DMS153 (cell line): ENCODE measurements at regions not wholly inside any gene's neighbourhood (a gene's known extent, or its start where the extent isn't known, plus 50 kb on each side); places are given as distances from the start of the nearest gene placed in this dataset.

ENCODE experiments used
- DNase-seq: peaks from one replicate; lab custom pipeline; 2025; lab: John Stamatoyannopoulos, UW

- no peak for DNase-seq
These were observed 52.0 kb downstream of the LRATD1 start for GRCh38 chr2:14684516-14684915.

GRCh38 chr2:14690926-14691325, 58.4 kb downstream of the LRATD1 start:
- no peak for DNase-seq

GRCh38 chr2:14693874-14694273, 61.4 kb downstream of the LRATD1 start:
- no peak for DNase-seq

GRCh38 chr2:14700753-14701152, 68.2 kb downstream of the LRATD1 start:
- no peak for DNase-seq

GRCh38 chr2:14702258-14702657, 69.7 kb downstream of the LRATD1 start:
- DNase-seq = no peak

GRCh38 chr2:14706201-14706600, 73.7 kb downstream of the LRATD1 start:
- no peak for DNase-seq

- DNase-seq = no peak
These were observed 79.6 kb downstream of the LRATD1 start for GRCh38 chr2:14712111-14712510.

- DNase-seq = no peak
These were observed 80.7 kb downstream of the LRATD1 start for GRCh38 chr2:14713248-14713647.

- no peak for DNase-seq
These were observed 83.1 kb downstream of the LRATD1 start for GRCh38 chr2:14715600-14715999.

GRCh38 chr2:14716319-14716718, 83.8 kb downstream of the LRATD1 start:
- no peak for DNase-seq

- DNase-seq = no peak
These were observed 84.6 kb downstream of the LRATD1 start for GRCh38 chr2:14717131-14717530.

- DNase-seq = no peak
These were observed 87.8 kb downstream of the LRATD1 start for GRCh38 chr2:14720319-14720718.

GRCh38 chr2:14720739-14721138, 88.2 kb downstream of the LRATD1 start:
- no peak for DNase-seq

- DNase-seq = no peak
These were observed 90.5 kb downstream of the LRATD1 start for GRCh38 chr2:14722904-14723570.

GRCh38 chr2:14723684-14724083, 91.2 kb downstream of the LRATD1 start:
- no peak for DNase-seq

GRCh38 chr2:14735696-14736095, 103.2 kb downstream of the LRATD1 start:
- no peak for DNase-seq

- DNase-seq = no peak
These were observed 104.7 kb downstream of the LRATD1 start for GRCh38 chr2:14737201-14737600.

- DNase-seq = no peak
These were observed 111.3 kb downstream of the LRATD1 start for GRCh38 chr2:14743861-14744260.

- no peak for DNase-seq
These were observed 113.0 kb downstream of the LRATD1 start for GRCh38 chr2:14745288-14746076.

GRCh38 chr2:14746133-14746532, 113.6 kb downstream of the LRATD1 start:
- DNase-seq = no peak

GRCh38 chr2:14747447-14747846, 114.9 kb downstream of the LRATD1 start:
- DNase-seq = no peak

- DNase-seq = no peak
These were observed 117.4 kb downstream of the LRATD1 start for GRCh38 chr2:14749884-14750283.

GRCh38 chr2:14750433-14750832, 117.9 kb downstream of the LRATD1 start:
- no peak for DNase-seq

GRCh38 chr2:14751581-14751980, 119.1 kb downstream of the LRATD1 start:
- DNase-seq = peak; percentile 66
